Mesendoderm (in vitro differentiated cells): ENCODE measurements at regions not wholly inside any gene's neighbourhood (a gene's known extent, or its start where the extent isn't known, plus 50 kb on each side); places are given as distances from the start of the nearest gene placed in this dataset.

Experiments
- DNase-seq: peaks from one replicate; pipeline ENCODE4 v3.0.0; 2013
- H2AK5ac ChIP-seq: 2 replicates; pipeline ENCODE4 v1.6.1; 2013; ENCODE audit warnings: low read length, inconsistent platforms
- H2BK120ac ChIP-seq: 2 replicates; pipeline ENCODE4 v1.6.1; 2013; ENCODE audit warnings: low read depth, mild to moderate bottlenecking, low read length, moderate library complexity, mixed read lengths
- H2BK15ac ChIP-seq: replicated peaks from 2 replicates; pipeline ENCODE4 v1.6.1; 2013; ENCODE audit warnings: low read depth, mild to moderate bottlenecking, moderate library complexity
- H2BK5ac ChIP-seq: 2 replicates; pipeline ENCODE4 v1.6.1; 2013; ENCODE audit warnings: low read length, inconsistent platforms
- H3K18ac ChIP-seq: 2 replicates; pipeline ENCODE4 v1.6.1; 2013; ENCODE audit warnings: mild to moderate bottlenecking, low read length, mixed read lengths
- H3K23ac ChIP-seq: one replicate; pipeline ENCODE4 v1.6.1; 2013; ENCODE audit warnings: low read length
- H3K27ac ChIP-seq: 2 replicates; pipeline ENCODE4 v1.5.1; 2013; ENCODE audit warnings: low read depth, mild to moderate bottlenecking, inconsistent platforms, low read length, moderate library complexity
- H3K27me3 ChIP-seq: 2 replicates; pipeline ENCODE4 v1.6.1; 2013; ENCODE audit warnings: low read length, control low read depth, mild to moderate bottlenecking, inconsistent platforms; ENCODE audit not compliant: insufficient read depth, poor library complexity
- H3K36me3 ChIP-seq: 2 replicates; pipeline ENCODE4 v1.6.1; 2013; ENCODE audit warnings: low read length, inconsistent platforms; ENCODE audit not compliant: control insufficient read depth, insufficient read depth
- H3K4ac ChIP-seq: one replicate; pipeline ENCODE4 v1.6.1; 2013; ENCODE audit warnings: low read depth, mild to moderate bottlenecking, low read length, moderate library complexity
- H3K4me1 ChIP-seq: 2 replicates; pipeline ENCODE4 v1.6.1; 2013; ENCODE audit warnings: low read depth, low read length, inconsistent platforms; ENCODE audit not compliant: control insufficient read depth
- H3K4me2 ChIP-seq: 2 replicates; pipeline ENCODE4 v1.6.1; 2013; ENCODE audit warnings: low read length
- H3K4me3 ChIP-seq: 2 replicates; pipeline ENCODE4 v1.5.1; 2013; ENCODE audit warnings: mild to moderate bottlenecking, low read length
- H3K56ac ChIP-seq: one replicate; pipeline ENCODE4 v1.6.1; 2013; ENCODE audit warnings: low read length
- H3K79me1 ChIP-seq: 2 replicates; pipeline ENCODE4 v1.6.1; 2013; ENCODE audit warnings: low read length, inconsistent platforms
- H3K79me2 ChIP-seq: 2 replicates; pipeline ENCODE4 v1.6.1; 2013; ENCODE audit warnings: mild to moderate bottlenecking, low read length; ENCODE audit not compliant: control insufficient read depth, insufficient read depth
- H3K9ac ChIP-seq: 2 replicates; pipeline ENCODE4 v1.6.1; 2013; ENCODE audit warnings: low read length, inconsistent platforms
- H4K5ac ChIP-seq: one replicate; pipeline ENCODE4 v1.6.1; 2013; ENCODE audit warnings: low read length
- H4K8ac ChIP-seq: one replicate; pipeline ENCODE4 v1.6.1; 2013; ENCODE audit warnings: low read depth, mild to moderate bottlenecking, control low read depth, low read length, moderate library complexity
- WGBS: extraction: QIAGEN DNeasy Blood & Tissue Kit; methylation state at CpG from one replicate; pipeline ENCODE4 v1.1.7; 2013; ENCODE audit warnings: low lambda C conversion rate, missing lambda C conversion rate; ENCODE audit not compliant: insufficient coverage; ENCODE audit errors: extremely low coverage; 5-methylcytosine and 5-hydroxymethylcytosine counted together

- Histone ChIP-seq H3K23ac (no peak overlapping the region), H3K27ac (no peak overlapping the region), H3K79me1 (no peaks in the 10 kb centered on the region), H3K18ac (no peak overlapping the region), H3K79me2 (no peaks in the 10 kb centered on the region), H2AK5ac (no peak overlapping the region), H3K4ac (no peak overlapping the region), H3K36me3 (no peaks in the 10 kb centered on the region), H2BK5ac (no peak overlapping the region), H2BK15ac (no peak overlapping the region), H3K4me3 (no peak overlapping the region), H3K9ac (no peak overlapping the region), H3K56ac (no peak overlapping the region), H4K8ac (no peak overlapping the region), H3K4me1 (no peaks in the 10 kb centered on the region), H4K5ac (no peak overlapping the region), H2BK120ac (no peak overlapping the region), H3K4me2 (no peak overlapping the region), H3K27me3 (no peaks in the 10 kb centered on the region)
- DNase-seq, result no peak
- no CpG with 5 or more reads among the region's 2 CpGs for WGBS
Measured at GRCh38 chr3:176293276-176293675, 904.0 kb downstream of the TBL1XR1 start.

- Histone ChIP-seq H2BK15ac (no peak overlapping the region), H3K4ac (no peak overlapping the region), H2BK120ac (no peak overlapping the region), H3K9ac (no peak overlapping the region), H2BK5ac (no peak overlapping the region), H3K23ac (no peak overlapping the region), H3K79me2 (no peaks in the 10 kb centered on the region), H3K4me1 (no peaks in the 10 kb centered on the region), H3K27me3 (no peaks in the 10 kb centered on the region), H3K4me2 (no peak overlapping the region), H3K56ac (no peak overlapping the region), H4K5ac (no peak overlapping the region), H3K79me1 (no peaks in the 10 kb centered on the region), H4K8ac (no peak overlapping the region), H3K36me3 (no peaks in the 10 kb centered on the region), H3K4me3 (no peak overlapping the region), H3K18ac (no peak overlapping the region), H3K27ac (no peak overlapping the region), H2AK5ac (no peak overlapping the region)
- WGBS, result no CpG with 5 or more reads among the region's 3 CpGs
- no peak for DNase-seq
Measured at GRCh38 chr3:176286476-176287085, 910.7 kb downstream of the TBL1XR1 start.

- no peaks in the 10 kb centered on the region for H3K4me1 ChIP-seq
- no peaks in the 10 kb centered on the region for H3K79me2 ChIP-seq
- no peak overlapping the region for H3K18ac ChIP-seq
- H3K56ac ChIP-seq, result no peak overlapping the region
- no peak overlapping the region for H3K4me3 ChIP-seq
- H3K9ac ChIP-seq, result no peak overlapping the region
- H4K8ac ChIP-seq, result no peak overlapping the region
- no peak overlapping the region for H3K23ac ChIP-seq
- H2BK15ac ChIP-seq, result no peak overlapping the region
- H3K36me3 ChIP-seq, result no peaks in the 10 kb centered on the region
- no peak overlapping the region for H3K4ac ChIP-seq
- no peaks in the 10 kb centered on the region for H3K79me1 ChIP-seq
- no peaks in the 10 kb centered on the region for H3K27me3 ChIP-seq
- no peak overlapping the region for H2BK120ac ChIP-seq
- H4K5ac ChIP-seq, result no peak overlapping the region
- no peak overlapping the region for H3K27ac ChIP-seq
- no peak overlapping the region for H2BK5ac ChIP-seq
- no peak overlapping the region for H3K4me2 ChIP-seq
- DNase-seq, result no peak
- WGBS, result no CpG with 5 or more reads among the region's 3 CpGs
- H2AK5ac ChIP-seq, result no peak overlapping the region
Measured at GRCh38 chr3:176275538-176275937, 921.7 kb downstream of the TBL1XR1 start.

GRCh38 chr3:176275113-176275512 lies 922.2 kb downstream of the TBL1XR1 start:
- H3K9ac ChIP-seq, result no peak overlapping the region
- H3K36me3 ChIP-seq, result no peaks in the 10 kb centered on the region
- no peak overlapping the region for H2BK5ac ChIP-seq
- DNase-seq, result peak; percentile 25
- H2BK15ac ChIP-seq, result no peak overlapping the region
- H3K79me2 ChIP-seq, result no peaks in the 10 kb centered on the region
- H3K27me3 ChIP-seq, result no peaks in the 10 kb centered on the region
- H4K8ac ChIP-seq, result no peak overlapping the region
- WGBS, result no CpG with 5 or more reads among the region's 2 CpGs
- H3K27ac ChIP-seq, result no peak overlapping the region
- no peak overlapping the region for H3K18ac ChIP-seq
- H3K4me3 ChIP-seq, result no peak overlapping the region
- no peaks in the 10 kb centered on the region for H3K4me1 ChIP-seq
- no peak overlapping the region for H2AK5ac ChIP-seq
- no peak overlapping the region for H3K4ac ChIP-seq
- no peak overlapping the region for H2BK120ac ChIP-seq
- no peak overlapping the region for H3K56ac ChIP-seq
- H3K23ac ChIP-seq, result no peak overlapping the region
- H3K4me2 ChIP-seq, result no peak overlapping the region
- no peaks in the 10 kb centered on the region for H3K79me1 ChIP-seq
- no peak overlapping the region for H4K5ac ChIP-seq

GRCh38 chr3:176274161-176274560 lies 923.1 kb downstream of the TBL1XR1 start:
- H3K9ac ChIP-seq, result no peak overlapping the region
- no peak overlapping the region for H4K5ac ChIP-seq
- no peak overlapping the region for H3K18ac ChIP-seq
- H3K4me1 ChIP-seq, result no peaks in the 10 kb centered on the region
- no peak overlapping the region for H3K4me3 ChIP-seq
- H3K79me1 ChIP-seq, result no peaks in the 10 kb centered on the region
- DNase-seq, result no peak
- no peak overlapping the region for H3K23ac ChIP-seq
- H3K56ac ChIP-seq, result no peak overlapping the region
- H2AK5ac ChIP-seq, result no peak overlapping the region
- no peak overlapping the region for H2BK5ac ChIP-seq
- no peak overlapping the region for H3K4me2 ChIP-seq
- no peak overlapping the region for H2BK15ac ChIP-seq
- WGBS, result no CpG with 5 or more reads among the region's 5 CpGs
- H3K4ac ChIP-seq, result no peak overlapping the region
- H4K8ac ChIP-seq, result no peak overlapping the region
- no peaks in the 10 kb centered on the region for H3K79me2 ChIP-seq
- no peak overlapping the region for H2BK120ac ChIP-seq
- no peak overlapping the region for H3K27ac ChIP-seq
- no peaks in the 10 kb centered on the region for H3K36me3 ChIP-seq
- no peaks in the 10 kb centered on the region for H3K27me3 ChIP-seq

GRCh38 chr3:176262071-176262470 lies 935.2 kb downstream of the TBL1XR1 start:
- H3K27ac ChIP-seq, result no peak overlapping the region
- WGBS, result no CpG with 5 or more reads among the region's 8 CpGs

More at GRCh38 chr3:176262071-176262470, 935.2 kb downstream of the TBL1XR1 start:
- Histone ChIP-seq H3K9ac (no peak overlapping the region), H3K4me1 (no peaks in the 10 kb centered on the region), H3K4me2 (no peak overlapping the region), H2BK5ac (no peak overlapping the region), H3K4me3 (no peak overlapping the region), H3K27me3 (no peaks in the 10 kb centered on the region), H2BK15ac (no peak overlapping the region), H2BK120ac (no peak overlapping the region), H4K8ac (no peak overlapping the region), H3K79me1 (no peaks in the 10 kb centered on the region), H2AK5ac (no peak overlapping the region), H3K4ac (no peak overlapping the region), H3K18ac (no peak overlapping the region), H4K5ac (no peak overlapping the region), H3K79me2 (no peaks in the 10 kb centered on the region), H3K23ac (no peak overlapping the region), H3K56ac (no peak overlapping the region), H3K36me3 (no peaks in the 10 kb centered on the region)
- DNase-seq, result no peak
